GM12878 (cell line): ENCODE measurements at regions not wholly inside any gene's neighbourhood (a gene's known extent, or its start where the extent isn't known, plus 50 kb on each side); places are given as distances from the start of the nearest gene placed in this dataset.

Experiments
- ATAC-seq: fragments of 200-7000 bp; cut with Tn5 transposase; 3 replicates; pipeline ENCODE4 v1.9.1; 2020; ENCODE audit warnings: mild to moderate bottlenecking, moderate library complexity
- BruUV-seq: library from RNA; stranded (reverse); fragments of 400-500 nt; replicated peaks from 2 replicates; lab custom pipeline; 2021; lab: Mats Ljungman, UMichigan
- CTCF ChIA-PET: fragments of 300-600 bp; sonication (Branson Sonifier 250); formaldehyde crosslinking; extraction: SDS; loops from one replicate; lab custom pipeline; 2021; ENCODE audit warnings: inconsistent platforms; lab: Yijun Ruan, JAX
- POLR2A ChIA-PET: fragments of 350-600 bp; formaldehyde crosslinking; extraction: SDS; loops from one replicate; lab custom pipeline; 2021; ENCODE audit warnings: inconsistent platforms; lab: Charles Lee
- RAD21 ChIA-PET: fragments of 300-600 bp; sonication (Branson Sonifier 250); formaldehyde crosslinking; loops from one replicate; lab custom pipeline; 2023; ENCODE audit warnings: antibody characterized with exemption; ENCODE audit not compliant: unreplicated experiment; lab: Charles Lee
- SMC1A ChIA-PET: fragments of 300-600 bp; sonication (Branson Sonifier 250); formaldehyde crosslinking; loops from one replicate; lab custom pipeline; 2023; ENCODE audit not compliant: unreplicated experiment, uncharacterized antibody; lab: Charles Lee
- DNase-seq: peaks from one replicate; pipeline ENCODE4 v3.0.0-alpha.2; 2011; ENCODE audit warnings: low read depth, low spot score
- FAIRE-seq: peaks from 3 replicates; lab custom pipeline; 2011; peaks lifted over from hg19 to GRCh38; lab: Jason Lieb, UNC
- H2AFZ ChIP-seq: 2 replicates; pipeline ENCODE4 v1.6.0; 2011; ENCODE audit warnings: low read depth, low read length, control low read depth; ENCODE audit not compliant: control insufficient read depth
- H3K27ac ChIP-seq: 2 replicates; pipeline ENCODE4 v1.5.1; 2011; ENCODE audit warnings: control low read depth; ENCODE audit not compliant: control insufficient read depth, insufficient read depth
- H3K27me3 ChIP-seq, 2 experiments: replicated peaks in 1 of 2; 2 replicates each; pipeline versions ENCODE4 v1.6.0 to v1.6.1; 2011; ENCODE audit warnings: low read length in 1 of 2; ENCODE audit not compliant: control insufficient read depth in 2 of 2, insufficient read depth in 2 of 2
- H3K36me3 ChIP-seq, 2 experiments: 2 replicates each; pipeline ENCODE4 v1.5.1; 2011; ENCODE audit warnings: low read length in 1 of 2; ENCODE audit not compliant: control insufficient read depth in 2 of 2, insufficient read depth in 2 of 2
- H3K4me1 ChIP-seq: 2 replicates; pipeline ENCODE4 v1.6.1; 2011; ENCODE audit warnings: mild to moderate bottlenecking, low read length, moderate library complexity, mixed read lengths; ENCODE audit not compliant: control insufficient read depth, insufficient read depth
- H3K4me2 ChIP-seq: 2 replicates; pipeline ENCODE4 v1.6.0; 2011; ENCODE audit warnings: control low read depth; ENCODE audit not compliant: control insufficient read depth, insufficient read depth
- H3K4me3 ChIP-seq: fragments of 200-600 bp; sonication (generic); 2 replicates; pipeline ENCODE4 v1.5.1; 2016
- H3K79me2 ChIP-seq: 2 replicates; pipeline ENCODE4 v1.6.0; 2011; ENCODE audit warnings: low read length; ENCODE audit not compliant: control insufficient read depth, insufficient read depth
- H3K9ac ChIP-seq: 2 replicates; pipeline ENCODE4 v1.8.0; 2011; ENCODE audit warnings: low read length, control low read depth, mixed read lengths; ENCODE audit not compliant: control insufficient read depth, insufficient read depth
- H3K9me3 ChIP-seq: replicated peaks from 3 replicates; pipeline ENCODE4 v1.5.1; 2011; ENCODE audit warnings: mild to moderate bottlenecking, low read length; ENCODE audit not compliant: control insufficient read depth, insufficient read depth
- H4K20me1 ChIP-seq: 2 replicates; pipeline ENCODE4 v1.6.0; 2011; ENCODE audit not compliant: control insufficient read depth, insufficient read depth
- GABPA ChIP-seq: IDR thresholded peaks from 2 replicates; pipeline ENCODE4 v1.6.1; 2014; ENCODE audit warnings: antibody characterized with exemption, low read depth, mild to moderate bottlenecking, inconsistent platforms
- HDAC2 ChIP-seq: fragments of 200-600 bp; sonication (generic); IDR thresholded peaks from 2 replicates; pipeline ENCODE4 v1.6.1; 2017
- MEF2A ChIP-seq: IDR thresholded peaks from 2 replicates; pipeline ENCODE4 v1.6.1; 2011; ENCODE audit warnings: low read depth, mild to moderate bottlenecking, low read length, moderate library complexity; ENCODE audit not compliant: insufficient read depth
- MXI1 ChIP-seq: fragments of 150-350 bp; IDR thresholded peaks from 2 replicates; pipeline ENCODE4 v1.6.1; 2011; ENCODE audit warnings: low read depth, mild to moderate bottlenecking, inconsistent platforms, low read length, improper control_type of control experiment
- NR2F1 ChIP-seq: fragments of 450-650 bp; conservative IDR thresholded peaks from 2 replicates; pipeline ENCODE4 v1.6.1; 2017; ENCODE audit warnings: mild to moderate bottlenecking
- SUPT20H ChIP-seq: IDR thresholded peaks from 2 replicates; pipeline ENCODE4 v1.6.1; 2011; ENCODE audit warnings: low read depth, mild to moderate bottlenecking, low read length, moderate library complexity, borderline replicate concordance; ENCODE audit not compliant: control insufficient read depth
- WGBS: methylation state at CpG from one replicate; pipeline ENCODE4 v1.1.6; 2016; ENCODE audit warnings: low lambda C conversion rate; ENCODE audit not compliant: insufficient replicate concordance, insufficient coverage; ENCODE audit errors: missing lambda C conversion rate; 5-methylcytosine and 5-hydroxymethylcytosine counted together
- in situ Hi-C: fragments of 300-500 bp; cut with MboI; formaldehyde crosslinking; loops from 9 replicates; pipeline ENCODE4 v1.14.3; 2018; ENCODE audit warnings: mixed read lengths
- intact Hi-C: fragments of 100-400 bp; cut with micrococcal nuclease; formaldehyde crosslinking; loops from one replicate; pipeline ENCODE4 v1.14.2; 2022; ENCODE audit not compliant: unreplicated experiment
- TF ChIP-seq, protein P1 (sequence below): fragments of 450-650 bp; formaldehyde crosslinking; IDR thresholded peaks from 2 replicates; pipeline ENCODE4 v1.5.0; 2022; ENCODE audit warnings: mild to moderate bottlenecking, missing genetic modification characterization
- TF ChIP-seq, protein P2 (sequence below): fragments of 450-650 bp; IDR thresholded peaks from 2 replicates; pipeline ENCODE4 v1.6.1; 2018; ENCODE audit warnings: mild to moderate bottlenecking, low read depth, moderate library complexity; ENCODE audit not compliant: partially characterized antibody
- TF ChIP-seq, protein P3 (sequence below): fragments of 150-350 bp; IDR thresholded peaks from 2 replicates; pipeline ENCODE4 v1.6.1; 2016; ENCODE audit warnings: low read depth, low read length
- TF ChIP-seq, protein P4 (sequence below): IDR thresholded peaks from 2 replicates; pipeline ENCODE4 v1.6.1; 2012; ENCODE audit warnings: low read depth, low read length, improper control_type of control experiment

DNA sequence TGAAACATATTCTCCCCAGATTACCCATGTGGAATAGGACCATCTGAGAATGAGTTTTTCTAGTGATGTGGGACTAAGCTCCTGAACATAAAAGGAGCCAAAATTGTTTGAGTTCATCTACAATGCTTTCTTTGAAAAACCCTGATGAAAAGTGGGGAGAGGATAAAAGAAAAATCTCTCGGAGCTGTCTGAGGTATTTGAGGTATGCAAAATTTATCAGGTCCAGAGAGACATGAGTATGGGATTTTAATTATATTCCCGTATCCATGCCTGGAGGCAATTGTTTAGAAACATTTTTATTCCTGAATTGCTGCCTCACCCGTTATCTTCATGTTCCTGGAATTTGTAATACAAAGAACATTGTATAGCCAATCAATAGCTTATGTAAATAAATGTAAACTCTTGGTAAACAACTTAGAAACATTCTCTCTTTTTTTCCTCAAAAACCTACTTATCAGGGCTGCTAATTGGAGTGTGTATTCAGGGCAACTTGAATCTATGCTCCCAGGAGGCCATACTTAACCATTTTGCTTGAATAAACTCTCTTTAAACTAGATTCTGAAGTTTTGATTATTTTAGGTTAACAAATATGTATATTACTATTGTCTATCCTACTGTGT, 109.3 kb upstream of the OLFM3 start:
- SMC1A ChIA-PET = interaction anchor here (0.5 kb wide), 1 partner anchor 257 kb away, joined by 3 read pairs; no protein-coding TSS in a partner anchor
- CTCF ChIA-PET = no interaction called here
- H3K36me3 ChIP-seq = no peaks in the 10 kb centered on the region
- H2AFZ ChIP-seq = no peak overlapping the region
- RAD21 ChIA-PET = no interaction called here
- DNase-seq (no peak), FAIRE-seq (no peak), ATAC-seq (no peak)
- no peaks in the 10 kb centered on the region for H4K20me1 ChIP-seq
- 12% methylated on average over 3 of the region's 3 CpGs for WGBS
- in situ Hi-C loops = no loop called here
- no peak for TF ChIP-seq MXI1
- TF ChIP-seq GABPA = no peak
- TF ChIP-seq, protein P1, sequence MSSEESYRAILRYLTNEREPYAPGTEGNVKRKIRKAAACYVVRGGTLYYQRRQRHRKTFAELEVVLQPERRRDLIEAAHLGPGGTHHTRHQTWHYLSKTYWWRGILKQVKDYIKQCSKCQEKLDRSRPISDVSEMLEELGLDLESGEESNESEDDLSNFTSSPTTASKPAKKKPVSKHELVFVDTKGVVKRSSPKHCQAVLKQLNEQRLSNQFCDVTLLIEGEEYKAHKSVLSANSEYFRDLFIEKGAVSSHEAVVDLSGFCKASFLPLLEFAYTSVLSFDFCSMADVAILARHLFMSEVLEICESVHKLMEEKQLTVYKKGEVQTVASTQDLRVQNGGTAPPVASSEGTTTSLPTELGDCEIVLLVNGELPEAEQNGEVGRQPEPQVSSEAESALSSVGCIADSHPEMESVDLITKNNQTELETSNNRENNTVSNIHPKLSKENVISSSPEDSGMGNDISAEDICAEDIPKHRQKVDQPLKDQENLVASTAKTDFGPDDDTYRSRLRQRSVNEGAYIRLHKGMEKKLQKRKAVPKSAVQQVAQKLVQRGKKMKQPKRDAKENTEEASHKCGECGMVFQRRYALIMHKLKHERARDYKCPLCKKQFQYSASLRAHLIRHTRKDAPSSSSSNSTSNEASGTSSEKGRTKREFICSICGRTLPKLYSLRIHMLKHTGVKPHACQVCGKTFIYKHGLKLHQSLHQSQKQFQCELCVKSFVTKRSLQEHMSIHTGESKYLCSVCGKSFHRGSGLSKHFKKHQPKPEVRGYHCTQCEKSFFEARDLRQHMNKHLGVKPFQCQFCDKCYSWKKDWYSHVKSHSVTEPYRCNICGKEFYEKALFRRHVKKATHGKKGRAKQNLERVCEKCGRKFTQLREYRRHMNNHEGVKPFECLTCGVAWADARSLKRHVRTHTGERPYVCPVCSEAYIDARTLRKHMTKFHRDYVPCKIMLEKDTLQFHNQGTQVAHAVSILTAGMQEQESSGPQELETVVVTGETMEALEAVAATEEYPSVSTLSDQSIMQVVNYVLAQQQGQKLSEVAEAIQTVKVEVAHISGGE (CRISPR knock-in tag) = no peak
- TF ChIP-seq, protein P2, sequence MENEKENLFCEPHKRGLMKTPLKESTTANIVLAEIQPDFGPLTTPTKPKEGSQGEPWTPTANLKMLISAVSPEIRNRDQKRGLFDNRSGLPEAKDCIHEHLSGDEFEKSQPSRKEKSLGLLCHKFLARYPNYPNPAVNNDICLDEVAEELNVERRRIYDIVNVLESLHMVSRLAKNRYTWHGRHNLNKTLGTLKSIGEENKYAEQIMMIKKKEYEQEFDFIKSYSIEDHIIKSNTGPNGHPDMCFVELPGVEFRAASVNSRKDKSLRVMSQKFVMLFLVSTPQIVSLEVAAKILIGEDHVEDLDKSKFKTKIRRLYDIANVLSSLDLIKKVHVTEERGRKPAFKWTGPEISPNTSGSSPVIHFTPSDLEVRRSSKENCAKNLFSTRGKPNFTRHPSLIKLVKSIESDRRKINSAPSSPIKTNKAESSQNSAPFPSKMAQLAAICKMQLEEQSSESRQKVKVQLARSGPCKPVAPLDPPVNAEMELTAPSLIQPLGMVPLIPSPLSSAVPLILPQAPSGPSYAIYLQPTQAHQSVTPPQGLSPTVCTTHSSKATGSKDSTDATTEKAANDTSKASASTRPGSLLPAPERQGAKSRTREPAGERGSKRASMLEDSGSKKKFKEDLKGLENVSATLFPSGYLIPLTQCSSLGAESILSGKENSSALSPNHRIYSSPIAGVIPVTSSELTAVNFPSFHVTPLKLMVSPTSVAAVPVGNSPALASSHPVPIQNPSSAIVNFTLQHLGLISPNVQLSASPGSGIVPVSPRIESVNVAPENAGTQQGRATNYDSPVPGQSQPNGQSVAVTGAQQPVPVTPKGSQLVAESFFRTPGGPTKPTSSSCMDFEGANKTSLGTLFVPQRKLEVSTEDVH = no peak
- TF ChIP-seq SUPT20H = no peak
- no peak for TF ChIP-seq MEF2A
- no peak for TF ChIP-seq HDAC2
- TF ChIP-seq, protein P3, sequence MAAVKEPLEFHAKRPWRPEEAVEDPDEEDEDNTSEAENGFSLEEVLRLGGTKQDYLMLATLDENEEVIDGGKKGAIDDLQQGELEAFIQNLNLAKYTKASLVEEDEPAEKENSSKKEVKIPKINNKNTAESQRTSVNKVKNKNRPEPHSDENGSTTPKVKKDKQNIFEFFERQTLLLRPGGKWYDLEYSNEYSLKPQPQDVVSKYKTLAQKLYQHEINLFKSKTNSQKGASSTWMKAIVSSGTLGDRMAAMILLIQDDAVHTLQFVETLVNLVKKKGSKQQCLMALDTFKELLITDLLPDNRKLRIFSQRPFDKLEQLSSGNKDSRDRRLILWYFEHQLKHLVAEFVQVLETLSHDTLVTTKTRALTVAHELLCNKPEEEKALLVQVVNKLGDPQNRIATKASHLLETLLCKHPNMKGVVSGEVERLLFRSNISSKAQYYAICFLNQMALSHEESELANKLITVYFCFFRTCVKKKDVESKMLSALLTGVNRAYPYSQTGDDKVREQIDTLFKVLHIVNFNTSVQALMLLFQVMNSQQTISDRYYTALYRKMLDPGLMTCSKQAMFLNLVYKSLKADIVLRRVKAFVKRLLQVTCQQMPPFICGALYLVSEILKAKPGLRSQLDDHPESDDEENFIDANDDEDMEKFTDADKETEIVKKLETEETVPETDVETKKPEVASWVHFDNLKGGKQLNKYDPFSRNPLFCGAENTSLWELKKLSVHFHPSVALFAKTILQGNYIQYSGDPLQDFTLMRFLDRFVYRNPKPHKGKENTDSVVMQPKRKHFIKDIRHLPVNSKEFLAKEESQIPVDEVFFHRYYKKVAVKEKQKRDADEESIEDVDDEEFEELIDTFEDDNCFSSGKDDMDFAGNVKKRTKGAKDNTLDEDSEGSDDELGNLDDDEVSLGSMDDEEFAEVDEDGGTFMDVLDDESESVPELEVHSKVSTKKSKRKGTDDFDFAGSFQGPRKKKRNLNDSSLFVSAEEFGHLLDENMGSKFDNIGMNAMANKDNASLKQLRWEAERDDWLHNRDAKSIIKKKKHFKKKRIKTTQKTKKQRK = no peak
- TF ChIP-seq, protein P4, sequence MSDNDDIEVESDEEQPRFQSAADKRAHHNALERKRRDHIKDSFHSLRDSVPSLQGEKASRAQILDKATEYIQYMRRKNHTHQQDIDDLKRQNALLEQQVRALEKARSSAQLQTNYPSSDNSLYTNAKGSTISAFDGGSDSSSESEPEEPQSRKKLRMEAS = no peak
- no peak for TF ChIP-seq NR2F1
- no peak overlapping the region for H3K9ac ChIP-seq
- POLR2A ChIA-PET = no interaction called here
- no peak overlapping the region for H3K4me3 ChIP-seq
- no peaks in the 10 kb centered on the region for H3K9me3 ChIP-seq
- no peak overlapping the region for H3K4me2 ChIP-seq
- intact Hi-C loops = no loop called here
- BruUV-seq = no TSS peak
- no peaks in the 10 kb centered on the region for H3K79me2 ChIP-seq
- H3K27ac ChIP-seq = no peak overlapping the region
- H3K4me1 ChIP-seq = no peaks in the 10 kb centered on the region
- H3K27me3 ChIP-seq = no peaks in the 10 kb centered on the region
